ENCODE measurements at regions not wholly inside any gene's neighbourhood (a gene's known extent, or its start where the extent isn't known, plus 50 kb on each side); places are given as distances from the start of the nearest gene placed in this dataset.

DNA sequence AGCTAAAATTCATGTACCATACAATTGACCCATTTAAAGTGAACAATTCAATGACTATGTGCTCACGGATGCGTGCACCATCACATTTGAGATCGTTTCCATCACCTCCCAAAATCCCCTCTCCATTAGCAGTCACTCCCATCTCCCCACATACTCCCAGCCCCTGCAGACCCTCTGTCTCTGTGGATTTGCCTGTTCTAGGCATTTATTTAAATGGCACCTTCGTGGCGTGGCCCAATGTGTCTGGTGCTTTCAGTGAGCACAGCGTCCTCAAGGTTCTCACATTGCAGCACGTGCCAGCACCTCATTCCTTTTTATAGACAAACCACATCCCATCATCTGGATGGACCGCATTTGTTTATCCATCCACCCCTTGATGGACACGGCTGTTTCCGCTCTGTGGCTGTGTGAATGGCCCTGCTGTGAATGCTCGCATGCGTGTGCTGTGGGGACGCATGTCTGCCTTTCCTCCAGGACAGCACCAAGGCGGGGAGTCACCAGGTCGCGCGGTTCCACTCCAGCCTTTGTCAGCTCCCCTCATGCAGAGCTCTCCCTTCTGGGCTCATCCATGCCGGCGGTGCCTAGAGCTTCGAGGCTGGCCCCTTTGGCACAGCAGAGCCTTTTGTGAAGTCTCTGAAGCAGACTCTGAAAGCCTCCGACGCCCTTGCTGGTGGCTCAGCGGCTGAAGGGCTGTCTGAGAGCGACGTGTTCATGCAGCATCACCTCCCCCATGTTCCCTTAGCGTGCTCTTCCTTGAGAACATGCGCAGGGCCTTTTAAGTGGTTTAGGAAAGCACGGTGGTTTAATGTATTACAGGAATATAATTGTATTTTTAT lies 184.4 kb downstream of the KIF26A start:
- DNase-seq = no peak
- Histone ChIP-seq H3K36me3 (no peaks in the 10 kb centered on the region), H3K9me3 (no peaks in the 10 kb centered on the region), H3K4me1 (no peaks in the 10 kb centered on the region), H3K27me3 (peaks cover 0 to 14% (median 9%) of the 10 kb centered on the region in 3 donors), H3K4me3 (no peak overlapping the region), H3K27ac (no peak overlapping the region)
- in situ Hi-C loops (cut with MboI; ENCODE audit: low sequenced_read_pairs in 4 of 4) (no loop called here), intact Hi-C loops (cut with DNase I; ENCODE audit: low total_unique reads) (no loop called here)
- TF ChIP-seq POLR2A (IDR thresholded peaks at IDR 0.05) = no peak
- TF ChIP-seq, protein P1, sequence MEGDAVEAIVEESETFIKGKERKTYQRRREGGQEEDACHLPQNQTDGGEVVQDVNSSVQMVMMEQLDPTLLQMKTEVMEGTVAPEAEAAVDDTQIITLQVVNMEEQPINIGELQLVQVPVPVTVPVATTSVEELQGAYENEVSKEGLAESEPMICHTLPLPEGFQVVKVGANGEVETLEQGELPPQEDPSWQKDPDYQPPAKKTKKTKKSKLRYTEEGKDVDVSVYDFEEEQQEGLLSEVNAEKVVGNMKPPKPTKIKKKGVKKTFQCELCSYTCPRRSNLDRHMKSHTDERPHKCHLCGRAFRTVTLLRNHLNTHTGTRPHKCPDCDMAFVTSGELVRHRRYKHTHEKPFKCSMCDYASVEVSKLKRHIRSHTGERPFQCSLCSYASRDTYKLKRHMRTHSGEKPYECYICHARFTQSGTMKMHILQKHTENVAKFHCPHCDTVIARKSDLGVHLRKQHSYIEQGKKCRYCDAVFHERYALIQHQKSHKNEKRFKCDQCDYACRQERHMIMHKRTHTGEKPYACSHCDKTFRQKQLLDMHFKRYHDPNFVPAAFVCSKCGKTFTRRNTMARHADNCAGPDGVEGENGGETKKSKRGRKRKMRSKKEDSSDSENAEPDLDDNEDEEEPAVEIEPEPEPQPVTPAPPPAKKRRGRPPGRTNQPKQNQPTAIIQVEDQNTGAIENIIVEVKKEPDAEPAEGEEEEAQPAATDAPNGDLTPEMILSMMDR (IDR thresholded peaks at IDR 0.05 in 4 of 5, conservative IDR thresholded peaks at IDR 0.05 in 1 of 5) = no peak
- ATAC-seq = no peak

DNA sequence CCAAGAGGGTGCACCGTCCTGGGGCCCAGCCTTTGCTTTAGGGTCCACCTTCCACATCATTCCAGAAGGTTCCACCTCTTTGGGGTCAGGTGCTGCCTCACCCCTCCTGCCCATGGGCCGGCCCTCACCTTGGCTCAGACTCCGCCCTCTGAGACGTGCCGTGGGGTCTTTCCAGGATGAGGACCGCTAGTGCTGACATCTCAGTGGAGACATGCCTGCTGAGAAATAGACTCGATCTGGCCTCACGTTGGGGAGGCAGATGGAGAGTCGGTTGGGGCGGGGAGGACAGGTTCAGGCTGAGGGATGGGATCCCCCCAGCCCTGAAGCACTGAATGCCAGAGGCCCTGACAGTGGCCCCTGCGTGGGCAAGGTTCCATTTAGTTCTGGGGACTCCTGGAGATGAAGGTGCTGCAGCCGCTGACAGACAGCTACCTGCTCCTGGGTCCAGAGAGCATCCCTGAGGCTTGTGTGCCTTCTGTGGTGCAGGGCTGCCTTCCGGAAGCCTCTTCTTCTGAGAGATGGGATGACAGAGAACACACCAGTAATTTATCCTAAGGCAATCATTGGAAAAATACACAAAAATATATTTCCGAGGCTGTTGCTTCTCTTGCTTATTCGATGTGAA lies 185.3 kb downstream of the KIF26A start:
- in situ Hi-C loops (cut with MboI; ENCODE audit: low sequenced_read_pairs in 4 of 4) (no loop called here), intact Hi-C loops (cut with DNase I; ENCODE audit: low total_unique reads) (no loop called here)
- no peak overlapping the region for H3K27ac ChIP-seq
- no peaks in the 10 kb centered on the region for H3K36me3 ChIP-seq
- TF ChIP-seq, protein P1 (IDR thresholded peaks at IDR 0.05 in 4 of 5, conservative IDR thresholded peaks at IDR 0.05 in 1 of 5) = no peak
- TF ChIP-seq POLR2A (IDR thresholded peaks at IDR 0.05) = no peak
- H3K4me3 ChIP-seq = no peak overlapping the region
- peaks cover 0 to 14% (median 9%) of the 10 kb centered on the region in 3 donors for H3K27me3 ChIP-seq
- H3K4me1 ChIP-seq = no peaks in the 10 kb centered on the region
- DNase-seq (no peak), ATAC-seq (no peak)
- no peaks in the 10 kb centered on the region for H3K9me3 ChIP-seq

DNA sequence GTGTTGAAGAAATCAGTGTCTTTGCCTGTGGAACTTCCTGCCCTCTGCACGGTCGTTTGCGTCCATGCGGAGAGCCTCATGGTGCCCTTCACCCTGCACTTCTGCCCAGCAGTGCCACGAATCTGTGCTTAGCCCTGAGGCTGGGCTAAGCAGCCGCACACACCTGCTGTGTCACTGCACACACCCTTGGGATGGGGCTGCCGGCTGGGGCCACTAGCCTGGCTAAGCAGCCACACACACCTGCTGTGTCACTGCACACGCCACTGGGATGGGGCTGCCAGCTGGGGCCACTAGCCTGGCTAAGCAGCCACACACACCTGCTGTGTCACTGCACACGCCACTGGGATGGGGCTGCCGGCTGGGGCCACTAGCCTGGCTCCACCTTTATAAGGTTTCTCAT lies 188.5 kb downstream of the KIF26A start:
- H3K36me3 ChIP-seq = no peaks in the 10 kb centered on the region
- intact Hi-C loops (cut with DNase I; ENCODE audit: low total_unique reads) (no loop called here), in situ Hi-C loops (cut with MboI; ENCODE audit: low sequenced_read_pairs in 4 of 4) (no loop called here)
- no peak overlapping the region for H3K27ac ChIP-seq
- no peak for DNase-seq
- no peaks in the 10 kb centered on the region for H3K4me1 ChIP-seq
- H3K4me3 ChIP-seq = no peak overlapping the region
- no peak for TF ChIP-seq POLR2A (IDR thresholded peaks at IDR 0.05)
- TF ChIP-seq, protein P1 (IDR thresholded peaks at IDR 0.05 in 4 of 5, conservative IDR thresholded peaks at IDR 0.05 in 1 of 5) = no peak
- ATAC-seq = no peak
- H3K9me3 ChIP-seq = no peaks in the 10 kb centered on the region
- H3K27me3 ChIP-seq = peaks cover 0 to 4% (median 3%) of the 10 kb centered on the region in 3 donors

DNA sequence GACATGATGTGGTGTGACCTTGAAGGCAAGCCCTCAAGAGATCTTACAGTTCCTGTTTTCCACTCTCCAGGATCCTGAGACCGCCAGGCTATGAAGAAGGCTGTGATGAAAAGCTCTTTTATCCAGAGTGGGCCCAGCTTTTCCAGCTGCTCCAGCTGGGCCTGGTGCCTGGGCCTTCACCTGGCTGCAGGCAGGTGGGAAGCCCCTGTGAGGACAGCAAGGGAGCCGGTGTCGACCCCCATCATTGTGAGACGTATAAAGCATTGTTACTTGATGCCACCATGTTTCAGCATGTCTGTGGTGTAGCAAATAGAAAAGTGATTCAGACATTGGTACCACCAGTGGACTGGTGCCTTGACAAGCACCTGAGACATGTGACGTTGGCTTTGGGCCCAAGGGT lies 190.2 kb downstream of the KIF26A start:
- Histone ChIP-seq H3K9me3 (no peaks in the 10 kb centered on the region), H3K4me3 (no peak overlapping the region), H3K27me3 (peaks cover 0 to 11% (median 3%) of the 10 kb centered on the region in 3 donors), H3K4me1 (no peaks in the 10 kb centered on the region), H3K27ac (no peak overlapping the region), H3K36me3 (no peaks in the 10 kb centered on the region)
- intact Hi-C loops (cut with DNase I; ENCODE audit: low total_unique reads) = no loop called here
- DNase-seq (no peak), ATAC-seq (no peak)
- TF ChIP-seq POLR2A (IDR thresholded peaks at IDR 0.05) = no peak
- in situ Hi-C loops (cut with MboI; ENCODE audit: low sequenced_read_pairs in 4 of 4) = no loop called here

DNA sequence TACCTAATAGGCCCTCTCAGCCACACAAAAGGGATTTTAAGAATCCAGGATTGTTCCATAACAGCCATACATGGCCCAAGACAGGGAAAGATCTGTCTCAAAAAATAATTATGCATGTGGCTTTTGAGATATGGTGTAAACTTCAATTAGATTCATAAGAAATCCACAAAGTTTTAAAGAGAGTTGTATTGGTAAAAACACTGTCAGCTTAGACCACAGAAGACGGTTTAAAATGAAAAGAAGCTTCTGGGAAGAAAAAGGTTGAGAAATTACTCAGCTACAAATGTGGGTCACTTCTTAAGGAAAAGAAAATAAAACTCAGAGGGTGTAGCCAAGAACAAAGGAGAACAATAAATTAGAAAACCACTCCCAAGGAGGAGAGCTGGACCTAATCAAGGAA lies 191.4 kb downstream of the KIF26A start:
- TF ChIP-seq, protein P1 (IDR thresholded peaks at IDR 0.05 in 4 of 5, conservative IDR thresholded peaks at IDR 0.05 in 1 of 5) = no peak
- no peak for TF ChIP-seq POLR2A (IDR thresholded peaks at IDR 0.05)
- intact Hi-C loops (cut with DNase I; ENCODE audit: low total_unique reads) (no loop called here), in situ Hi-C loops (cut with MboI; ENCODE audit: low sequenced_read_pairs in 4 of 4) (no loop called here)
- H3K4me1 ChIP-seq = no peaks in the 10 kb centered on the region
- no peak overlapping the region for H3K27ac ChIP-seq
- H3K36me3 ChIP-seq = no peaks in the 10 kb centered on the region
- no peak for ATAC-seq
- no peaks in the 10 kb centered on the region for H3K9me3 ChIP-seq
- no peak for DNase-seq
- H3K27me3 ChIP-seq = peaks cover 5 to 16% (median 9%) of the 10 kb centered on the region in 3 donors
- H3K4me3 ChIP-seq = no peak overlapping the region
